Heart left ventricle (tissue), 16 donors: ENCODE measurements at regions not wholly inside any gene's neighbourhood (a gene's known extent, or its start where the extent isn't known, plus 50 kb on each side); places are given as distances from the start of the nearest gene placed in this dataset.

ENCODE experiments used
- ATAC-seq, 4 donors: fragments of 200-7000 bp; cut with Tn5 transposase; one replicate each; pipeline ENCODE4 v1.9.1; 2020 to 2022; ENCODE audit warnings: moderate library complexity in 4 of 4, mild to moderate bottlenecking in 3 of 4, moderate number of reproducible peaks in 1 of 4
- DNase-seq, 5 donors: peaks; one replicate each; pipeline ENCODE4 v3.0.0-alpha.2; 2020
- H3K27ac ChIP-seq, 12 donors: fragments of 200-600 bp; sonication (generic) in 4 of 12; one replicate each; pipeline versions ENCODE4 v1.5.0 to v1.8.0; 2016 to 2022; ENCODE audit warnings: mild to moderate bottlenecking in 2 of 12
- H3K27me3 ChIP-seq, 9 donors: fragments of 200-600 bp; sonication (generic) in 2 of 9; one replicate each; pipeline versions ENCODE4 v1.5.1 to v1.8.0; 2016 to 2022; ENCODE audit warnings: mild to moderate bottlenecking in 3 of 9
- H3K36me3 ChIP-seq, 9 donors: fragments of 200-600 bp; sonication (generic) in 2 of 9; one replicate each; pipeline versions ENCODE4 v1.5.0 to v1.8.0; 2018 to 2022; ENCODE audit warnings: mild to moderate bottlenecking in 2 of 9
- H3K4me1 ChIP-seq, 12 donors: fragments of 200-600 bp; sonication (generic) in 4 of 12; one replicate each; pipeline versions ENCODE4 v1.5.0 to v1.8.0; 2016 to 2022; ENCODE audit warnings: mild to moderate bottlenecking in 3 of 12
- H3K4me3 ChIP-seq, 12 donors: fragments of 200-600 bp; sonication (generic) in 4 of 12; one replicate each; pipeline versions ENCODE4 v1.5.0 to v1.8.0; 2017 to 2022; ENCODE audit warnings: mild to moderate bottlenecking in 9 of 12, moderate library complexity in 4 of 12
- H3K9me3 ChIP-seq, 12 donors: fragments of 200-600 bp; sonication (generic) in 4 of 12; one replicate each; pipeline versions ENCODE4 v1.5.0 to v1.8.0; 2016 to 2022; ENCODE audit warnings: mild to moderate bottlenecking in 1 of 12
- CTCF ChIP-seq, 12 donors: fragments of 200-600 bp; sonication (generic) in 4 of 12; IDR thresholded peaks; one replicate each; pipeline versions ENCODE4 v1.5.0 to v1.8.0; 2018 to 2022; ENCODE audit warnings: antibody characterized with exemption in 12 of 12, mild to moderate bottlenecking in 5 of 12
- POLR2A ChIP-seq, 2 donors: fragments of 450-650 bp; IDR thresholded peaks; one replicate each; pipeline ENCODE4 v1.6.1; 2017; ENCODE audit warnings: antibody characterized with exemption in 2 of 2, mild to moderate bottlenecking in 2 of 2, moderate library complexity in 2 of 2
- WGBS, 4 donors: extraction: QIAGEN DNeasy Blood & Tissue Kit in 2 of 4; methylation state at CpG; one replicate each; pipeline versions ENCODE4 v1.1.5 to v1.1.7; 2013 to 2018; 5-methylcytosine and 5-hydroxymethylcytosine counted together
- intact Hi-C, 10 donors: fragments of 100-400 bp; cut with DNase I; formaldehyde crosslinking; loops; one replicate each; pipeline versions ENCODE4 v1.11.1 to v1.14.2; 2022
- donor health status: ischemic (EF 13 %, LVEDD 7.1; RV severe dilation, severe dysfunction).
- donor health status: healthy with polysubstance abuse.
- donor health status: DM: no; HTN: yes; CAD: no.
- donor health status: DM: no; HTN: no; CAD: no.
- donor health status: ischemic (EF 25% LVEDD 6.9; RV normal size, moderate dysfunction).
- donor health status: ischemic (EF 25% LVEDD 5.7; RV mildly dilated, moderate dysfunction).
- donor health status: healthy.
- donor health status: DM: yes; HTN: yes; CAD: no.
- donor health status: ischemic (EF 35%, LVEDD 5.7; RV mildly dilated, moderate dysfunction).
- donor health status: nonischemic (EF 11% LVEDD 7.7; RV severe dilation, severe dysfunction).
- donor health status: DM: yes; HTN: yes; CAD: no.
- donor health status: PGD.
- donor health status: ischemic (EF 29% LVEDD 5.4; RV normal size, mild dysfunction).
- donor health status: nonischemic (EF 23%, LVEDD 6.1; RV moderate dilation, normal function).

GRCh38 chr16:17566075-17566474 is 95.3 kb upstream of the XYLT1 start:
- TF ChIP-seq CTCF (IDR thresholded peaks at IDR 0.05), result no peak
- no peak for TF ChIP-seq POLR2A (IDR thresholded peaks at IDR 0.05)
- DNase-seq (no peak), ATAC-seq (no peak)
- H3K4me1 ChIP-seq, result no peaks in the 10 kb centered on the region
- H3K27me3 ChIP-seq, result peaks cover 0 to 38% (median 4%) of the 10 kb centered on the region in 9 donors
- WGBS, 4 donors, result 38 to 86% (median 68%) methylated on average over 1 of the region's 1 CpG
- no peak overlapping the region for H3K4me3 ChIP-seq
- H3K36me3 ChIP-seq, result no peaks in the 10 kb centered on the region
- no peak overlapping the region for H3K27ac ChIP-seq
- intact Hi-C loops, result no loop called here
- no peaks in the 10 kb centered on the region for H3K9me3 ChIP-seq

GRCh38 chr16:17565605-17566004 is 94.8 kb upstream of the XYLT1 start:
- no peak overlapping the region for H3K4me3 ChIP-seq
- TF ChIP-seq CTCF (IDR thresholded peaks at IDR 0.05), result no peak
- no peak for TF ChIP-seq POLR2A (IDR thresholded peaks at IDR 0.05)
- no peaks in the 10 kb centered on the region for H3K4me1 ChIP-seq
- DNase-seq, result no peak
- no peaks in the 10 kb centered on the region for H3K9me3 ChIP-seq
- H3K27me3 ChIP-seq, result peaks cover 0 to 38% (median 4%) of the 10 kb centered on the region in 9 donors
- no peak overlapping the region for H3K27ac ChIP-seq
- 84 to 92% (median 92%) methylated on average over 3 of the region's 3 CpGs for WGBS, 4 donors
- no peak for ATAC-seq
- intact Hi-C loops, result no loop called here
- H3K36me3 ChIP-seq, result no peaks in the 10 kb centered on the region

- no peak overlapping the region for H3K4me3 ChIP-seq
- H3K4me1 ChIP-seq, result no peaks in the 10 kb centered on the region
- ATAC-seq (no peak), DNase-seq (no peak)
- WGBS, 4 donors, result 67 to 73% (median 71%) methylated on average over 6 of the region's 6 CpGs
- no peaks in the 10 kb centered on the region for H3K36me3 ChIP-seq
- H3K27ac ChIP-seq, result no peak overlapping the region
- intact Hi-C loops, result no loop called here
- H3K9me3 ChIP-seq, result no peaks in the 10 kb centered on the region
- peaks cover 0 to 32% (median 4%) of the 10 kb centered on the region in 9 donors for H3K27me3 ChIP-seq
- TF ChIP-seq CTCF (IDR thresholded peaks at IDR 0.05), result no peak
- no peak for TF ChIP-seq POLR2A (IDR thresholded peaks at IDR 0.05)
Measured at GRCh38 chr16:17564856-17565255, 94.1 kb upstream of the XYLT1 start.

- DNase-seq (no peak), ATAC-seq (no peak)
- no peaks in the 10 kb centered on the region for H3K36me3 ChIP-seq
- intact Hi-C loops, result no loop called here
- 69 to 86% (median 79%) methylated on average over 6 to 8 of the region's 8 CpGs for whole genome bisulfite sequencing, 4 donors
- no peak for TF ChIP-seq CTCF (IDR thresholded peaks at IDR 0.05)
- no peak for TF ChIP-seq POLR2A (IDR thresholded peaks at IDR 0.05)
- H3K4me3 ChIP-seq, result no peak overlapping the region
- H3K27me3 ChIP-seq, result peaks cover 0 to 27% (median 0%) of the 10 kb centered on the region in 9 donors
- H3K9me3 ChIP-seq, result no peaks in the 10 kb centered on the region
- no peaks in the 10 kb centered on the region for H3K4me1 ChIP-seq
- no peak overlapping the region for H3K27ac ChIP-seq
Measured at GRCh38 chr16:17563323-17564091, 92.7 kb upstream of the XYLT1 start.
